Activated CD8-positive, alpha-beta memory T cell treated with anti-CD3 and anti-CD28 coated beads for 36 hours (primary cell): ENCODE measurements at regions not wholly inside any gene's neighbourhood (a gene's known extent, or its start where the extent isn't known, plus 50 kb on each side); places are given as distances from the start of the nearest gene placed in this dataset.
"Not testable (repeated sequence)": the region's sequence is repeated elsewhere in the genome, so short reads cannot be mapped to it uniquely, and the experiment has no call there.

Source experiments
- CTCF ChIA-PET: fragments of 350-600 bp; sonication (Branson Sonifier 250); formaldehyde crosslinking; loops from one replicate; lab custom pipeline; 2021; ENCODE audit warnings: antibody characterized with exemption; lab: Charles Lee
- POLR2A ChIA-PET: fragments of 350-600 bp; sonication (Branson Sonifier 250); formaldehyde crosslinking; loops from one replicate; lab custom pipeline; 2021; ENCODE audit warnings: antibody characterized with exemption; lab: Charles Lee

DNA sequence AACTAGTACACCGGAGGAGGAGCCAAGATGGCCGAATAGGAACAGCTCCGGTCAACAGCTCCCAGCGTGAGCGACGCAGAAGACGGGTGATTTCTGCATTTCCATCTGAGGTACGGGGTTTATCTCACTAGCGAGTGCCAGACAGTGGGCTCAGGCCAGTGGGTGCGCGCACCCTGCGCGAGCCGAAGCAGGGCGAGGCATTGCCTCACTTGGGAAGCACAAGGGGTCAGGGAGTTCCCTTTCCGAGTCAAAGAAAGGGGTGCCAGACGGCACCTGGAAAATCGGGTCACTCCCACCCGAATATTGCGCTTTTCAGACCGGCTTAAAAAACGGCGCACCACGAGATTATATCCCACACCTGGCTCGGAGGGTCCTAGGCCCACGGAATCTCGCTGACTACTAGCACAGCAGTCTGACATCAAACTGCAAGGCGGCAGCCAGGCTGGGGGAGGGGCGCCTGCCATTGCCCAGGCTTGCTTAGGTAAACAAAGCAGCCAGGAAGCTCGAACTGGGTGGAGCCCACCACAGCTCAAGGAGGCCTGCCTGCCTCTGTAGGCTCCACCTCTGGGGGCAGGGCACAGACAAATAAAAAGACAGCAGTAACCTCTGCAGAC, 426.7 kb upstream of the DEPDC1 start:
- POLR2A ChIA-PET, CTCF ChIA-PET: not testable (repeated sequence)

GRCh38 chr1:68930101-68930500, 433.2 kb upstream of the DEPDC1 start:
- ChIA-PET CTCF (no interaction called here), POLR2A (no interaction called here)

- POLR2A ChIA-PET = no interaction called here
- CTCF ChIA-PET = no interaction called here
Observed at GRCh38 chr1:68936530-68936929, 439.6 kb upstream of the DEPDC1 start.

GRCh38 chr1:68938051-68938666, 441.3 kb upstream of the DEPDC1 start:
- ChIA-PET POLR2A (no interaction called here), CTCF (no interaction called here)

GRCh38 chr1:68950036-68950435, 453.2 kb upstream of the DEPDC1 start:
- ChIA-PET POLR2A (no interaction called here), CTCF (no interaction called here)

DNA sequence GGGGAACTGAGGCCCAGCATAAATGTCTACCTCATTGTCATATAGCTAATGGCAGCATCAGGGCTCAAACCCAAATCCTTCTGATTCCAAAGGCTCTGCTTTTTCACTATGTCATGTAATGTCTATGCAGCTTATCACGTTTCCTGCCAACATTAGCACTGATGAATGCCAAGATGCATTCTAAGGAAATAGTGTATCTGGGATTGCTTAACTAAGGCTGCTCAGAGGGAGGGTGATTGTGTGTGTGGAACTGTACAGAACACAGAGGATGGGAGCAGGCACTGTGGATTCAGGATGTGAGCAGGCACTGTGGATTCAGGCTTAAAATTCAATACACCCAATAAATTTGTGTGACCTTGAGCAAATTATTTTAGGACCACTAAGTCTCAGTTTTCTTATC, 456.4 kb upstream of the DEPDC1 start:
- POLR2A ChIA-PET = no interaction called here
- CTCF ChIA-PET = no interaction called here

GRCh38 chr1:68954841-68955240, 458.0 kb upstream of the DEPDC1 start:
- POLR2A ChIA-PET = no interaction called here
- CTCF ChIA-PET = no interaction called here

DNA sequence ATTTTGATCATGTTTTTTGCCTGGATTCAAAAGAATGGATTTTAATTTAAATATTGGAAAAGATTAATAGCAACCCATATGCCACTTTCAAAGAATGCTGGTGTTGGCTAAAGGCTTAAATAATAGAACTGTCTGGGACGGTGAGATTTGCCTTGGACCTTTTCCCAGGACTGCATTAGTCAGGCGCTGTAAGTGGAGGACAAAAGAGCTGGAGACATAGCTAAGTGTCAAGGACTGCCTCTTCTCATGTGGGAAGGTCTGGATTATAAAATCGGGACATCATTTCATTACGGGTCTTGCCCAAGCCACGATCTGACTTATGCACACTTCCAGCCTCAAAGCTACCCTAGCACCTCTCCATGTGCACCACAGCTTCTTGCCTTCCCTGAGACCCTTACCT, 458.5 kb upstream of the DEPDC1 start:
- POLR2A ChIA-PET = no interaction called here
- CTCF ChIA-PET = no interaction called here

DNA sequence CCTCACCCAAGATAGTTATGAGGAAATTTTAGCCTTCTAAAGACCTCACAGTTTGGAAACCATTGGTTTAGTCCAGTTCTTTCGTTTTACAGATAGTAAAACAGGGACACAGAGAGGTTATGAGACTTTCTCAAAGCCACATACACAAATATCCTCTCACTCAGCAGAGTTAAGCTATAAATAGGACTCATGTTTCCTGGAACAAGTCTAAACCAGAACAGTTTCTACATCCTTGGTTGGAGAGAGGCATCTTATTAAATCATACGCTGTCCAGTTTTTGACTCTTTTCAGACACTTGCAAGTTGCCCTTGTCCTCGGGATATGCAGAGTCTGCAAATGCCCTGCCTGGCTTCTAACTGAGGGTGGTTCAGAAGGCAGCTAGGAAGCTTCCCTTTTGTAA, 462.1 kb upstream of the DEPDC1 start:
- POLR2A ChIA-PET = no interaction called here
- CTCF ChIA-PET = no interaction called here

- ChIA-PET CTCF (no interaction called here), POLR2A (no interaction called here)
Observed at GRCh38 chr1:68959461-68960030, 462.7 kb upstream of the DEPDC1 start.

- ChIA-PET POLR2A (no interaction called here), CTCF (no interaction called here)
Observed at GRCh38 chr1:68961143-68961542, 464.3 kb upstream of the DEPDC1 start.

DNA sequence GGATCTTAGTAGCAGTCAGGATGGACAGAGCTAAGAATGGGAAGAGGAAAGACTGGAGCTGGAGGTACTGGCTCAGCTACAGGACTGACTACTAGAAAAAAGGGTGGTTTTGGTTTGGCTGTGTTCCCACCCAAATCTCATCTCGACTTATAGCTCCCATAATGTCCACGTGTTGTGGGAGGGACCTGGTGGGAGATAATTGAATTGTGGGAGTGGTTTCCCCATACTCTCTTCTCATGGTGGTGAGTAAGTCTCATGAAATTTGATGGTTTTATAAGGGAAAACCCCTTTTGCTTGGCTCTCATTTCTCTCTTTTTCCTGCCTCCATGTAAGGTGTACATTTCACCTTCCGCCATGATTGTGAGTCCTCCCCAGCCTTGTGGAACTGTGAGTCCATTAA, 466.5 kb upstream of the DEPDC1 start:
- POLR2A ChIA-PET = no interaction called here
- CTCF ChIA-PET = no interaction called here

- POLR2A ChIA-PET = no interaction called here
- CTCF ChIA-PET = no interaction called here
Observed at GRCh38 chr1:68969441-68969840, 472.6 kb upstream of the DEPDC1 start.

DNA sequence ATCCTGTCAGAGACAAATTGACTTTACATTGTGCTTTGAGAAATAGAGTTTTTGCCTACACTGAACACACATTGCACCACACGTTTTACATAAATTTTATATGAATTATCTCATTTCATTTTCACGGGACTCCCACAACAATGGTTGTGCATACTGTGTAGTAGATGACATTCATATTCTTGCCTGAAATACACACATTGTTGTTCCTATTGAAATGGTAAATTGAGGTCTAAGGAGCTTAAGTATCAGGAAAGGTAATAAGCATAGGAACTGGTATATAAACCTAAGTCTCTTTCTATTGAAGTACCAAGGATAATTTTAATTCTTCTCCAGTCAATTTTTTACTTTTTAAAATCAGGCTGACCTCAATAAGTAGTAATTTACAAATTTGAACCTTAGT, 473.7 kb upstream of the DEPDC1 start:
- ChIA-PET CTCF (no interaction called here), POLR2A (no interaction called here)

DNA sequence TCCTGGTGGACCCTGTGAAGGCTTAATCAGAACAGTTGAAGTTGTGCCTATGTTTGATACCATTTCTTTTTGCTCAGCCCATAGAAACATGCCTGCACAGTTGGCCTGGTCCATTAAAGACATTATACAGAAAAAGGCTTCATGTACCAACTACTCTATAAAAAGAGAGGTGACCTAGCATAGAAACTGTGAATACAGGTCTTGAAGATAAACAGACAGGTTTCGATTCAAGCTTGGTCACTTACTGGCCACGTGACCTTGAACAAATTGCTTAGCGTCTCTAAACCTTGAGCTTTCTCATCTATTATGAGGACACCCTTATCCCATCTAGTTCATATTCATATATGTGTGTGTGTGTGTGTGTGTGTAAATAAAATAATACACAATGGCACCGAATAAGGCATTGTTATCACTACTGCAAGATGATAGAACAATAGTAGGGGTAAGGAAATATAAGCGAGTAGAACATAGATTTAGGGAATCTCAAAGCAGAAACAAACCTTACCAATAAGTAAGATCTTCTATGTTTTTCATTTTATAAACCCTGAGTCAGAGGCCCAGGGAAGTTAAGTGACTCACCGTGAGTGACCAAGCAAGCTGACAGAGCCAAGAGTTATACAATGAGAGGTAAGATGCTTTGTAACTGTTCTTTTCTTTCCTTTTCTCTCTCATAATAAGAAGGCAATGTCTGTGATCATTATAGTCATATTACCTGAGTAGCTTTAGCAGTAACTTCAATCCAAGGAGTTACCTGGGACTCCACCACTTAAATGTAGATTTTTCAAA, 476.8 kb upstream of the DEPDC1 start:
- POLR2A ChIA-PET = no interaction called here

GRCh38 chr1:68974447-68974846, 477.6 kb upstream of the DEPDC1 start:
- CTCF ChIA-PET = no interaction called here
- POLR2A ChIA-PET = no interaction called here

More for the DNA sequence above, 476.8 kb upstream of the DEPDC1 start:
- CTCF ChIA-PET = no interaction called here

DNA sequence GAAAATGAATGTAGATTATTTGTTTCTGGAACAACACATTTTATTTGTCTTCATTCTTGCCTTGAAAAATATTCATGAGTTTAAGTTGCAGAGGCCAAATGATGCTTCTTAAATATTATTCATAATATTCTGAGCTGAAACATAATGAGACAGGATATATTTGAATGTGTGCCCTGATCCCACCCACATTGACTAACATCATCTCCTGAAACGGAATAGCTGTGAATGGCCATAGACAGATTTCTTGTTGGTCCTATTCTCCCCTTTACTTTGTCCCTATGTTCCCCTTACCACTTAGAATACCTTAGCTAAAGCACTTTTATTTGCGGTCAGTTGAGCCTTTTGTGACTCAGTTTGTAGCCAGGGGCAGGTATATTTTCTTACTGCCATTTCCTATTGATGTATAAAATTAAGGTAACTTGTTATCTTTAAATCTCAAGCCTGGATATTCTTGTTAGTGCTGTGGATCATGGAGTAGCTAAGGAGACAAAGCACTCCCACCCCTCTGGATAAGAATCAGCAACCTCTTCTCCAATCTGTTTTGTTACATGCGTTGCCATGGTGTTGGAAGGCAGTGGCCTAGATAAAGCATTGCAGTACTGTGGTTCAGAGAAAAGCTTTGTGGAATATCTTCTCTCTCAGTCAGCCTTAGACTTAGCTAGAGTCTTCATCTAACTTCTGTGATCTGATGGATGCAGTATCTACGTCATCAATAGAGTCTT, 478.5 kb upstream of the DEPDC1 start:
- POLR2A ChIA-PET = no interaction called here
- CTCF ChIA-PET = no interaction called here

- ChIA-PET POLR2A (no interaction called here), CTCF (no interaction called here)
Observed at GRCh38 chr1:68976916-68977610, 480.2 kb upstream of the DEPDC1 start.

GRCh38 chr1:68979891-68980290, 483.0 kb upstream of the DEPDC1 start:
- ChIA-PET POLR2A (no interaction called here), CTCF (no interaction called here)

GRCh38 chr1:68984289-68984688, 487.4 kb upstream of the DEPDC1 start:
- CTCF ChIA-PET = no interaction called here
- POLR2A ChIA-PET = no interaction called here
